Small intestine (tissue), 7 donors: ENCODE measurements at regions not wholly inside any gene's neighbourhood (a gene's known extent, or its start where the extent isn't known, plus 50 kb on each side); places are given as distances from the start of the nearest gene placed in this dataset.
"Not testable (repeated sequence)": the region's sequence is repeated elsewhere in the genome, so short reads cannot be mapped to it uniquely, and the experiment has no call there.

Experiments
- DNase-seq, 2 donors: peaks; one replicate each; pipeline versions ENCODE4 v3.0.0 to v3.0.0-alpha.2; 2013
- FAIRE-seq: peaks from 2 replicates; lab custom pipeline; 2012; peaks lifted over from hg19 to GRCh38; lab: Jason Lieb, UNC
- H3K27ac ChIP-seq, 3 donors: one replicate each; pipeline ENCODE4 v1.5.1; 2013; ENCODE audit warnings: low read length in 2 of 3, mild to moderate bottlenecking in 2 of 3, control low read depth in 1 of 3, inconsistent platforms in 1 of 3, low read depth in 1 of 3, moderate library complexity in 1 of 3
- H3K27me3 ChIP-seq, 3 donors: one replicate each; pipeline ENCODE4 v1.6.1; 2013; ENCODE audit warnings: low read length in 3 of 3, inconsistent platforms in 1 of 3; ENCODE audit not compliant: control insufficient read depth in 3 of 3, insufficient read depth in 3 of 3
- H3K36me3 ChIP-seq, 3 donors: one replicate each; pipeline ENCODE4 v1.6.1; 2013; ENCODE audit warnings: low read length in 3 of 3, inconsistent platforms in 1 of 3, low read depth in 1 of 3, mild to moderate bottlenecking in 1 of 3, moderate library complexity in 1 of 3; ENCODE audit not compliant: control insufficient read depth in 3 of 3, insufficient read depth in 2 of 3
- H3K4me1 ChIP-seq, 3 donors: one replicate each; pipeline ENCODE4 v1.6.1; 2013; ENCODE audit warnings: low read length in 2 of 3, inconsistent platforms in 1 of 3, low read depth in 1 of 3, mild to moderate bottlenecking in 1 of 3, moderate library complexity in 1 of 3; ENCODE audit not compliant: control insufficient read depth in 3 of 3, insufficient read depth in 2 of 3
- H3K4me3 ChIP-seq, 3 donors: one replicate each; pipeline ENCODE4 v1.5.1; 2013; ENCODE audit warnings: low read length in 3 of 3, control low read depth in 1 of 3, inconsistent platforms in 1 of 3, low read depth in 1 of 3, mild to moderate bottlenecking in 1 of 3, moderate library complexity in 1 of 3
- H3K9me3 ChIP-seq, 2 donors: one replicate each; pipeline ENCODE4 v1.6.1; 2013; ENCODE audit warnings: low read depth in 1 of 2, low read length in 1 of 2; ENCODE audit not compliant: control insufficient read depth in 2 of 2, insufficient read depth in 1 of 2
- WGBS, 3 donors: extraction: QIAGEN DNeasy Blood & Tissue Kit; methylation state at CpG; one replicate each; pipeline ENCODE4 v1.1.7; 2013; 5-methylcytosine and 5-hydroxymethylcytosine counted together
- donor health status: healthy with polysubstance abuse.
- donor health status: control.
- donor health status: control.
- donor health status: Bipolar disorder and iron deficiency.
- donor health status: healthy.

GRCh38 chr2:388752-389151 lies 100.9 kb upstream of the ALKAL2 start:
- H3K4me3 ChIP-seq, H3K9me3 ChIP-seq, H3K27ac ChIP-seq, DNase-seq, FAIRE-seq, H3K4me1 ChIP-seq, H3K36me3 ChIP-seq, H3K27me3 ChIP-seq: not testable (repeated sequence)
- 96 to 99% (median 97%) methylated on average over 24 of the region's 24 CpGs for WGBS, 3 donors

- Histone ChIP-seq H3K36me3 (no peaks in the 10 kb centered on the region), H3K27ac (no peak overlapping the region), H3K4me3 (no peak overlapping the region), H3K9me3 (no peaks in the 10 kb centered on the region), H3K4me1 (no peaks in the 10 kb centered on the region), H3K27me3 (peaks cover 0 to 2% (median 0%) of the 10 kb centered on the region in 3 donors)
- FAIRE-seq, result no peak
- 91 to 95% (median 92%) methylated on average over 17 to 18 of the region's 18 CpGs for WGBS, 3 donors
- no peak for DNase-seq
Observed at GRCh38 chr2:387980-388421, 100.1 kb upstream of the ALKAL2 start.

- no peak for FAIRE-seq
- 79 to 87% (median 82%) methylated on average over 6 to 9 of the region's 10 CpGs for WGBS, 3 donors
Observed at GRCh38 chr2:386406-387103, 98.7 kb upstream of the ALKAL2 start.

DNA sequence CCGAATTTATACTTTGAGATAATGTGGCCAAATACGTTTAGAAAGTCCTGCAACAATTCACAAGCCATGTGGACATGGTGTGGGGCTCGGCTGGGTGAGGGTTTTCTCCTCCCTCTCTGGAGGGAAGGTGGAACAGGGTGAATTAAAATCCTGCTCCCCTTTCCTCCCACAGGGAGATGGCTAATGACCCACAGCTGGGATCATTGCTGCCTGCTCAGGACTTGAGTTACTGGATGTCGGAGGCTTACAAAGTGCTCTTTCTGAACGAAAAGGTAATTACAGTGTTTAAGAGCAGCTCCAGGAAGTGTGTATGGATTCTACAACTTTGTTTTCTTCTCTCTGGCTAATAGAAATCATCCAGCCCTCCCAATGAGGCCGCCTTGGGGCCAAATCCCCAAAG lies 97.9 kb upstream of the ALKAL2 start:
- H3K36me3 ChIP-seq, result no peaks in the 10 kb centered on the region
- FAIRE-seq (no peak), DNase-seq (no peak)
- H3K9me3 ChIP-seq, result no peaks in the 10 kb centered on the region
- no peaks in the 10 kb centered on the region for H3K4me1 ChIP-seq
- H3K4me3 ChIP-seq, result no peak overlapping the region
- WGBS, 3 donors, result 71 to 79% (median 72%) methylated on average over 6 of the region's 6 CpGs
- peaks cover 0 to 4% (median 0%) of the 10 kb centered on the region in 3 donors for H3K27me3 ChIP-seq
- H3K27ac ChIP-seq, result no peak overlapping the region

More at GRCh38 chr2:386406-387103, 98.7 kb upstream of the ALKAL2 start:
- no peaks in the 10 kb centered on the region for H3K4me1 ChIP-seq
- no peaks in the 10 kb centered on the region for H3K9me3 ChIP-seq
- no peak for DNase-seq
- H3K27me3 ChIP-seq, result peaks cover 0 to 4% (median 0%) of the 10 kb centered on the region in 3 donors
- H3K27ac ChIP-seq, result no peak overlapping the region
- no peak overlapping the region for H3K4me3 ChIP-seq
- no peaks in the 10 kb centered on the region for H3K36me3 ChIP-seq

GRCh38 chr2:385061-385460 lies 97.2 kb upstream of the ALKAL2 start:
- Histone ChIP-seq H3K4me1 (no peaks in the 10 kb centered on the region), H3K36me3 (no peaks in the 10 kb centered on the region), H3K27ac (no peak overlapping the region), H3K4me3 (no peak overlapping the region), H3K9me3 (no peaks in the 10 kb centered on the region), H3K27me3 (peaks cover 0 to 4% (median 0%) of the 10 kb centered on the region in 3 donors)
- FAIRE-seq (no peak), DNase-seq (no peak)
- WGBS, 3 donors, result 86 to 91% (median 91%) methylated on average over 9 of the region's 9 CpGs

DNA sequence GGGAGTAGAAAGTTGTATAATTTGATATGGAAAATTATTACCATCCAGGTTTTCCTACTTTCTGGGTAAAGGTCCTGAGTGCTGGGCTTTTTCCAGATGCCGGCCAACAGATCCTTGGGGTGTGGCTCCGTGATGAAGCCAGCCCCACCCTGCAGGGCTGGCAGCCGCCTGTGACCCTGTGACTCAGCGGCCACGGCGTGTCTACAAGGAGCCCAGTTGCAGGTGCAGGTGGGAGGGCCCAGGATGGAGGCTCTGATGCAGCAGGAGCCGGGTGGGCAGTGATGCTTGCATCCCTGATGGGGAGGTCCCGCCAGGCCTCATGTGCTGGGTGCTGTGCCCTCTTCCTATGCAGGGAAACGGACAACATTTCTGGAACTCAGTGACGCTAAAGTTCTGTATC lies 96.0 kb upstream of the ALKAL2 start:
- peak; percentile 7 to 83 for DNase-seq
- Histone ChIP-seq H3K27me3 (peaks cover 0 to 4% (median 0%) of the 10 kb centered on the region in 3 donors), H3K4me1 (no peaks in the 10 kb centered on the region), H3K9me3 (no peaks in the 10 kb centered on the region), H3K4me3 (no peak overlapping the region), H3K36me3 (no peaks in the 10 kb centered on the region), H3K27ac (no peak overlapping the region)
- no peak for FAIRE-seq
- WGBS, 3 donors, result 31 to 59% (median 45%) methylated on average over 10 of the region's 10 CpGs

GRCh38 chr2:383178-383577 lies 95.3 kb upstream of the ALKAL2 start:
- H3K27me3 ChIP-seq, result peaks cover 0 to 4% (median 0%) of the 10 kb centered on the region in 3 donors
- H3K4me3 ChIP-seq, result no peak overlapping the region
- FAIRE-seq (no peak), DNase-seq (peak in 1 of 2 donors; percentile 13)
- H3K9me3 ChIP-seq, result no peaks in the 10 kb centered on the region
- no peaks in the 10 kb centered on the region for H3K4me1 ChIP-seq
- H3K27ac ChIP-seq, result no peak overlapping the region
- WGBS, 3 donors, result 21 to 31% (median 28%) methylated on average over 13 of the region's 13 CpGs
- no peaks in the 10 kb centered on the region for H3K36me3 ChIP-seq

- Histone ChIP-seq H3K27ac (no peak overlapping the region), H3K4me3 (no peak overlapping the region), H3K4me1 (no peaks in the 10 kb centered on the region), H3K27me3 (peaks cover 0 to 4% (median 0%) of the 10 kb centered on the region in 3 donors), H3K36me3 (no peaks in the 10 kb centered on the region), H3K9me3 (no peaks in the 10 kb centered on the region)
- DNase-seq, result no peak
- FAIRE-seq, result no peak
- 80 to 90% (median 81%) methylated on average over 7 of the region's 7 CpGs for WGBS, 3 donors
Observed at GRCh38 chr2:382728-383022, 94.8 kb upstream of the ALKAL2 start.
